ENCODE measurements at regions not wholly inside any gene's neighbourhood (a gene's known extent, or its start where the extent isn't known, plus 50 kb on each side); places are given as distances from the start of the nearest gene placed in this dataset.

DNA sequence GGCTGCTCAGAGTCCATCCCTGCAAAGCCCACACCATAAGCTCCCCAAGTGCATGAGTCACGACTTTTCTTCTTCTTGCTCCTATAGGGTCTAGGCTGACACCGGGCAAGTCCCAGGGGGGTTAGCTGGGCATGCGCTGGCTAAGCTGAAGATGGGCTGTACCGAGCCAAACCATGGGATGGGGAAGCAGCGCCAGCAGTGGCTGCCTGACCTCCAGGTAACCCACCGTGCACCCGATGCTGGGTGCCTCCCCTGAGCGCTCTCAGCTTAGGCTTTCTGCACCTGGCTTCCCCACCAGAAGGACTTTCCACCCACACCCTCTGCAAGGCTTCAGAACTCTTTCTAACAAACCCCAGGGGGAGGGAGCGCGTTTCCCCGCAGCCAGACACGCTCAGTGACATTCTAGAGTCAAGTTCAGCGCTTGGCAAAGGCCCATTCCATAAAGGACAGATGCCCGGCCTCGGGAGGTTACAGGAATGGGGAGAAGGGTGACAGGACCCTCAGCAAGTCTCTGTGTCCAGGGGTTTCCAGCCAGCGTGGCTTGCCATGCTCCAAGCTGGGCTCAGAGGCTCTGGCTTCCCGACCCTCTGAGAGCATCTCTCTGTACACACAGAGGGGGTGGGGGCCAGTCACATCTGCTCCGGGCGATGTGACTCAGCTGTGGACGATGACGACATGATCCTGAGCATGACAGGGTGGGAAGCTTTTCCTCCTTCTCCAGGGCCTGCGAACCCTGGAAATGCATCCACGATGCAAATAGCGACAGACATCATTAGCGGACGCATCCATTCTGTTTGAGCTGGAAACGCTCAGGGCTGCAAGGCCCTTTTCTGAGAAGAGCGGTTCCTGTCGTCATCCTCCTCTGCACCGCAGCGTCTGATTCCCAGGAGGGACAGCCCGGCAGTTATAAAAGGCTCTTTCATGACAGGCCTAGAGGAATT, 107.8 kb downstream of the SIK1 start:
- Histone ChIP-seq H3K4me1 (ENCODE audit: control insufficient read depth, insufficient read depth, low read length, poor library complexity, severe bottlenecking) (no peaks in the 10 kb centered on the region), H3K9me3 (ENCODE audit: control insufficient read depth, low read length) (no peaks in the 10 kb centered on the region), H3K4me3 (ENCODE audit: insufficient read depth, low read depth, low read length, poor library complexity, severe bottlenecking) (no peak overlapping the region), H3K27me3 (replicated peaks; ENCODE audit: control insufficient read depth, insufficient read depth, low read length, poor library complexity, severe bottlenecking) (no peaks in the 10 kb centered on the region), H3K27ac (ENCODE audit: insufficient read depth, low read length, poor library complexity, severe bottlenecking) (no peak overlapping the region), H3K36me3 (ENCODE audit: control insufficient read depth, insufficient read depth, low read length) (no peaks in the 10 kb centered on the region)
- DNase-seq, result no peak

GRCh38 chr21:43318368-43318767, 108.6 kb downstream of the SIK1 start:
- DNase-seq, result no peak
- no peaks in the 10 kb centered on the region for H3K4me1 ChIP-seq (ENCODE audit: control insufficient read depth, insufficient read depth, low read length, poor library complexity, severe bottlenecking)
- H3K27me3 ChIP-seq (replicated peaks; ENCODE audit: control insufficient read depth, insufficient read depth, low read length, poor library complexity, severe bottlenecking), result no peaks in the 10 kb centered on the region
- no peaks in the 10 kb centered on the region for H3K9me3 ChIP-seq (ENCODE audit: control insufficient read depth, low read length)
- H3K36me3 ChIP-seq (ENCODE audit: control insufficient read depth, insufficient read depth, low read length), result no peaks in the 10 kb centered on the region
- no peak overlapping the region for H3K27ac ChIP-seq (ENCODE audit: insufficient read depth, low read length, poor library complexity, severe bottlenecking)
- H3K4me3 ChIP-seq (ENCODE audit: insufficient read depth, low read depth, low read length, poor library complexity, severe bottlenecking), result no peak overlapping the region

DNA sequence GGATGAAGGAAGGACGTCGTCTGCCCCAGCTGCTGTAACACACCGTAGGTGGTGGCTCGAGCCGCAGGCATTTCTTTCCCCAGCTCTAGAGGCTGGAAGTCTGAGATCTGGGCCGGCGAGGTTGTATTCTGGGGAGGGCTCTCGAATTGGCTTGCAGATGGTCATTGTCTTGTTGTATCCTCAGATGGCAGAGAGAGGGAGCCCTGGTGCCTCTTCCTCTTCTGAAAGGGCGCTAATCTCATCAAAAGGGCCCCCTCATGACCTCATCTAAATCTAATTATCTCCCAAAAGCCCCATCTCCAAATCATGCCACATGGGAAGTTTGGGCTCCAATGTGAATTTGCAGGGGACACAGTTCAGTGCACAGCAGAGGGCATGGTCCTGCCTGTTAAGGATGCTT, 109.0 kb downstream of the SIK1 start:
- Histone ChIP-seq H3K36me3 (ENCODE audit: control insufficient read depth, insufficient read depth, low read length) (no peaks in the 10 kb centered on the region), H3K4me1 (ENCODE audit: control insufficient read depth, insufficient read depth, low read length, poor library complexity, severe bottlenecking) (no peaks in the 10 kb centered on the region), H3K4me3 (ENCODE audit: insufficient read depth, low read depth, low read length, poor library complexity, severe bottlenecking) (no peak overlapping the region), H3K27ac (ENCODE audit: insufficient read depth, low read length, poor library complexity, severe bottlenecking) (no peak overlapping the region), H3K27me3 (replicated peaks; ENCODE audit: control insufficient read depth, insufficient read depth, low read length, poor library complexity, severe bottlenecking) (no peaks in the 10 kb centered on the region), H3K9me3 (ENCODE audit: control insufficient read depth, low read length) (no peaks in the 10 kb centered on the region)
- DNase-seq, result no peak

- H3K27me3 ChIP-seq (replicated peaks; ENCODE audit: control insufficient read depth, insufficient read depth, low read length, poor library complexity, severe bottlenecking), result no peaks in the 10 kb centered on the region
- no peak overlapping the region for H3K27ac ChIP-seq (ENCODE audit: insufficient read depth, low read length, poor library complexity, severe bottlenecking)
- H3K4me3 ChIP-seq (ENCODE audit: insufficient read depth, low read depth, low read length, poor library complexity, severe bottlenecking), result no peak overlapping the region
- H3K9me3 ChIP-seq (ENCODE audit: control insufficient read depth, low read length), result no peaks in the 10 kb centered on the region
- no peaks in the 10 kb centered on the region for H3K4me1 ChIP-seq (ENCODE audit: control insufficient read depth, insufficient read depth, low read length, poor library complexity, severe bottlenecking)
- H3K36me3 ChIP-seq (ENCODE audit: control insufficient read depth, insufficient read depth, low read length), result no peaks in the 10 kb centered on the region
- DNase-seq, result no peak
Observed at GRCh38 chr21:43317254-43317748, 109.6 kb downstream of the SIK1 start.

- Histone ChIP-seq H3K4me1 (ENCODE audit: control insufficient read depth, insufficient read depth, low read length, poor library complexity, severe bottlenecking) (no peaks in the 10 kb centered on the region), H3K4me3 (ENCODE audit: insufficient read depth, low read depth, low read length, poor library complexity, severe bottlenecking) (no peak overlapping the region), H3K27me3 (replicated peaks; ENCODE audit: control insufficient read depth, insufficient read depth, low read length, poor library complexity, severe bottlenecking) (no peaks in the 10 kb centered on the region), H3K36me3 (ENCODE audit: control insufficient read depth, insufficient read depth, low read length) (no peaks in the 10 kb centered on the region), H3K27ac (ENCODE audit: insufficient read depth, low read length, poor library complexity, severe bottlenecking) (no peak overlapping the region), H3K9me3 (ENCODE audit: control insufficient read depth, low read length) (no peaks in the 10 kb centered on the region)
- no peak for DNase-seq
Observed at GRCh38 chr21:43316156-43316845, 110.6 kb downstream of the SIK1 start.

- Histone ChIP-seq H3K27ac (ENCODE audit: insufficient read depth, low read length, poor library complexity, severe bottlenecking) (no peak overlapping the region), H3K4me3 (ENCODE audit: insufficient read depth, low read depth, low read length, poor library complexity, severe bottlenecking) (no peak overlapping the region), H3K36me3 (ENCODE audit: control insufficient read depth, insufficient read depth, low read length) (no peaks in the 10 kb centered on the region), H3K4me1 (ENCODE audit: control insufficient read depth, insufficient read depth, low read length, poor library complexity, severe bottlenecking) (no peaks in the 10 kb centered on the region), H3K9me3 (ENCODE audit: control insufficient read depth, low read length) (no peaks in the 10 kb centered on the region), H3K27me3 (replicated peaks; ENCODE audit: control insufficient read depth, insufficient read depth, low read length, poor library complexity, severe bottlenecking) (no peaks in the 10 kb centered on the region)
- no peak for DNase-seq
Observed at GRCh38 chr21:43315244-43316137, 111.4 kb downstream of the SIK1 start.

DNA sequence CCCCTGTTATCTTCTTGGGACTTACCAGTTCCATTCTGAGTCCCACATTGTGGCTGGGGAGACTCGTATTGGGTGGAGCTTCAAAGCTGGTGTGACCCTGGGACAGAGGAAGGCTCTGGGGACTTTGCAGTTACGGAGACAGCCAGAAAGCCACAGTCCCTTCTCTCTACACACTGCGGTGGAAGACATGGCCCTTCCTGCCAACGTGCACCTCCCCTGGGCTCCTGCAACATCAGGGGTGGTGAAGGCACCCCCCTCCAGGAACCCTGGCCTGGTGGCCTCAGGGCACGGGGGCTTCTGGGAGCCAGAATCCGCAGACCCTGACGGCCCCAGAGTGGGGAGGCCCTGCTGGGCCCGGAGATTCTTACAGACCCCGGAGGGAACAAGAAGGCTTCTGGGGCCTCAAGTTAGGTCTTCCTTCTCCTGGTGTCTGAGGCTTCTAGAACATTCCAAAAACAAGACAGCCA, 113.0 kb downstream of the SIK1 start:
- Histone ChIP-seq H3K4me1 (ENCODE audit: control insufficient read depth, insufficient read depth, low read length, poor library complexity, severe bottlenecking) (no peaks in the 10 kb centered on the region), H3K27ac (ENCODE audit: insufficient read depth, low read length, poor library complexity, severe bottlenecking) (no peak overlapping the region), H3K4me3 (ENCODE audit: insufficient read depth, low read depth, low read length, poor library complexity, severe bottlenecking) (no peak overlapping the region), H3K9me3 (ENCODE audit: control insufficient read depth, low read length) (no peaks in the 10 kb centered on the region), H3K36me3 (ENCODE audit: control insufficient read depth, insufficient read depth, low read length) (no peaks in the 10 kb centered on the region), H3K27me3 (replicated peaks; ENCODE audit: control insufficient read depth, insufficient read depth, low read length, poor library complexity, severe bottlenecking) (no peaks in the 10 kb centered on the region)
- DNase-seq, result no peak

DNA sequence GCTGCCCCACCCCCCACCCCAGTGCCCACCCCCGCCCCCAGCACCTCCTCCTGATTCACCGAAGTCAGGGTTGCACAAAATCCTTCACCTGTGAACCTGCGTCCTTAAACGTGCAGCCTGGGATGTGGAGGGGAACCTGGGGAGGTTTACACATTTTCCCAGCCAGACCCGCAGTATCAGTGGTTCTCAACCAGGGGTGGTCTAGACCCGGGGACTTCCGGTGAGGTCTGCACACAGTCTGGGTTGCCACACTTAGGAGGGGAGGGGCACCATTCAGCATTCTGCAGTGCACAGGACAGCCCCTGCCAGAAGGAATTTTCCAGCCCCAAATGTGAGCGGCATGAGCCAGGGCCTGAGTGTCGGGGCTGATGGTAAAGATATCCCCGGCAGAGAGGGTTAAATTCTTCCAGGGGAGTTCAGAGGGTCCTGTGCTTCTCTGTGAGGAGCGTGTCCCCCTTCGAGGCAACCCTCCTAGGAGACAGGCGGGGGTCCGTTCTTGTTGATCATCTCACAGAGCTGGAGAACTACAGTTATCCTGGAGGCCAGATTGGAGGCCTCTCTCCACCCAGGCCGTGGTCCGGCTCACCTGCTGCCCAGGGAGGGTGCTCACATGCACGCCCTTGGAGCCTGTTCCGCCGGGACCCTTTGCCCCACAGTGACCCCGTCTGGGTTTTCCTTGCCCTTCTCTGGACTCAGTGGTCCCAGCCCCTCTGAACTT, 113.6 kb downstream of the SIK1 start:
- Histone ChIP-seq H3K36me3 (ENCODE audit: control insufficient read depth, insufficient read depth, low read length) (no peaks in the 10 kb centered on the region), H3K4me1 (ENCODE audit: control insufficient read depth, insufficient read depth, low read length, poor library complexity, severe bottlenecking) (no peaks in the 10 kb centered on the region), H3K9me3 (ENCODE audit: control insufficient read depth, low read length) (no peaks in the 10 kb centered on the region), H3K27ac (ENCODE audit: insufficient read depth, low read length, poor library complexity, severe bottlenecking) (no peak overlapping the region), H3K4me3 (ENCODE audit: insufficient read depth, low read depth, low read length, poor library complexity, severe bottlenecking) (no peak overlapping the region), H3K27me3 (replicated peaks; ENCODE audit: control insufficient read depth, insufficient read depth, low read length, poor library complexity, severe bottlenecking) (no peaks in the 10 kb centered on the region)
- no peak for DNase-seq

- no peak for DNase-seq
- no peaks in the 10 kb centered on the region for H3K27me3 ChIP-seq (replicated peaks; ENCODE audit: control insufficient read depth, insufficient read depth, low read length, poor library complexity, severe bottlenecking)
- H3K36me3 ChIP-seq (ENCODE audit: control insufficient read depth, insufficient read depth, low read length), result no peaks in the 10 kb centered on the region
- no peak overlapping the region for H3K27ac ChIP-seq (ENCODE audit: insufficient read depth, low read length, poor library complexity, severe bottlenecking)
- H3K4me1 ChIP-seq (ENCODE audit: control insufficient read depth, insufficient read depth, low read length, poor library complexity, severe bottlenecking), result no peaks in the 10 kb centered on the region
- no peak overlapping the region for H3K4me3 ChIP-seq (ENCODE audit: insufficient read depth, low read depth, low read length, poor library complexity, severe bottlenecking)
- no peaks in the 10 kb centered on the region for H3K9me3 ChIP-seq (ENCODE audit: control insufficient read depth, low read length)
Observed at GRCh38 chr21:43312751-43313169, 114.2 kb downstream of the SIK1 start.
